Fibroblast of skin of scalp (primary cell): ENCODE measurements at regions not wholly inside any gene's neighbourhood (a gene's known extent, or its start where the extent isn't known, plus 50 kb on each side); places are given as distances from the start of the nearest gene placed in this dataset.
A peak's percentile ranks its signal among the peaks of the same experiment; 100 is the strongest.

Experiments
- DNase-seq: peaks from one replicate; pipeline ENCODE4 v3.0.0-alpha.2; 2013

DNA sequence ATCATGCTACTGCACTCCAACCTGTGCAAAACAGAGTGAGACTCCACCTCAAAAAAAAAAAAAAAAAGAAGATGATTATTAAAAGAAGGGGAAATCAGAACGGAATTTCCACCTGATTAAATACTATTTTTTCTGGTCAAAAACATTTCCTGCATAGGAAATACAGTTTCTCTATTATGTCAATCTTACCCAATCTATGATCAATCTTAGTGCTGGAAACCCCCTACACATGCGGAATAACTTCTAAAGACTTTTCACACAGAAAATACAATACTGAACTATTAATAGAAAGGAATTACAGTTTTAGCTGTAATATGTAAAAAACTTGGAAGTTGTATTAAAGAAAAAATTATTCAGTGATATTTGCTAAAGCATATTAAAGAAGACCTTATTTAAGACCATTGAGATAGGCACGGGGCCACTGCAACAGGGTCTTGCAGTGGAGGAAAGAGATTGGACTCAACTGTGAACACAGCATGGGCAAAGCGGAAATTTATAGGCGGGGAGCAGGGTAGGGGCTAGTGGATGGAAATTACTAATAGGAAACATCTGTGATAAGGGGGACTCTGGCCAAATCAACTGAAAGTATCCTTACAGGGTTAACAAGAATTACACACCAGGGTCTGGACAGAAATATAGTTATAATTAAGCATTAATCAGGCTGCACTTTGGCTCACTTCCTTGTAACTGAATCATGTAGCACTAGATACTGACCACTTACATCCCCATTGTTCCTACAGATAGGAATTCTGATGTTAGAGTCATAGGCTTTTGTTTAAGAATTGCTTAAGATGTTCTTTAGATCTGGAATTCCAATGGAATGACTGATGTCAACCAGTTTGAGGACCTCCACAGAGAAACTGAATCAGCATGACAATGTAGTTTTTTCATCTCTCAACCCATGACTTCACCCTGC is 411.5 kb upstream of the DDI1 start:
- peak; percentile 96 for DNase-seq

DNA sequence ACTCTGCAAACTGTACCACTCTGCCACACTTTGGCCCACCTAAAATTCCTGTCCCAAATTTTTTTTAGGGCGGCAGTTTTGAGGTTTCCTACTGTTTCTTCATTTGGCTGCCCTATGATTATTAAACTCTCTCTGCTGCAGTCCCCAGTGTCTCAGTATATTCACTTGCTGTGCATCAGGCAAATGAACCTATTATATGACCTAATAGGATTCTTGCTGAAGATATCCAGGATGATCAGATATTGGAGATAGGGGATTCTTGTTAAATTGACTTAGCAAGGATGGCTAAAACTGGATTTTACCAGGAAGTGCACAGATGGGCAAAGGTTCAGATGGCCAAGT is 410.8 kb upstream of the DDI1 start:
- DNase-seq: no peak

DNA sequence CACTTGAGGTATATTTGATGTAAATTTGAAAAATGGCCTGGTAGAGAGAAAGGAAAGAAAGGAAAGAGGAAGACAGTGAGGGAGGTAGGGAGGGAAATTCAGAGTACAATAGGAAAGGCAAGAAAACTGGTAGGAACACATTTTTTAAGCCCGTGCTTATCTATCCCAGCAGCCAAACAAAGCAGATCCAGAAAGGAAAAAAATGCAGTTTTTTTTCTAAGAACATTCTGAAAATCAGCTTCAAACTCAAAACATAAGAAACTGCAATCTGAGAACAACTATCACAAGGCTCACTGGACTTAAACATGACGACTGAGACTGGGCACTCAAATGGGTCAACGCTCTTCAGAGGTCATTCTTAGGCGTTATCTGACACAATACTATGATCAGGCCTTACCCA is 408.3 kb upstream of the DDI1 start:
- DNase-seq: no peak

DNA sequence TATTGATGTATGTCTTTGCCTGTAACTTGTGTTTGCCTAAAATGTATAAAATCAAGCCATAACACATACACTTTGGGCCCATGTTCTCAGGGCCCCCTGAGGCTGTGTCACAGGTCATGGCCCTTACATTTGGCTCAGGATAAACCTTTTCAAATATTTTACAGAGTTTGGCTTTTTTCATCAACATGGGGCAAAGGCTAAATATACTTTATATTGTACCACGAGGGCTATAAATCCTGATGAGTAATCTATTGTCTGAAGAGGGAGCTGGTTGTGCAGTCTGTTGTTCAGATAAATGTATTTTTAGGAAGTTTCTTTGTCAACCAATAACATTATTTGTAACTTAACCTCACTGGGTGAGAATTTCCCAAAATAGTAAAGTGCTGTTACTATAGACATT is 404.6 kb upstream of the DDI1 start:
- no peak for DNase-seq

DNA sequence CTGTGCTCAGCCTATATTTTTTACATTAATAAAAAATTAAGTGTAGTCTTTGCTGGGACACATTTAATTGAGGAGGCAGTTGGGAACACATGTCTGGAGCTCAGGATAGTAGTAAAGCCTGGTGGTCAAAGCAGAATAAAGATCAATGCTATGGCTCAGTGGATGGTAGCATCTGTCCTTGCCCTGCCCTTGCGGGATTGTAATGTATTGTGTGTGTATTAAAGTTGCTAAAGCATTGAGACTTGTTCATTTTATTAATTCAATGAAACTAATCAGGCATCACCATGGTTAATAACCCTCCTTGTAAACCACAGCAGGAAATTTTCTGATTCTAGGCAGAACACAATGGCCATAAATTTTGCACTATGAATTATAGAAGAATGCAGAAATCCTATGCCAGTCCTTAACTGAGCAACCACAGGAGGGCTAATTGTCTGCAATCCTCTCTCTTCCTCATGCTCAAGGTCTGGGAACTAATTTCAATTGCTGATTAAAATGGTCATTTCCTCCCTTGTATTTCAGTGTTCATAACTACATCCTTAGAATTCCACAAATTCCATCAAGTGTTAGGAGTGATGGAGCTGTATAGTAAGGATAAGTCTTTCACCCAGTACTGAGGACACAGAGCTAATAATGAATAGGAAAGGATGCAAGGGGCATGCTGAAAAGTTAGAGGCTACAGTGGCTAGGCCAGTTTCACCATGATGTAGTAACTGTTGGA is 403.2 kb upstream of the DDI1 start:
- DNase-seq: peak; percentile 90

DNA sequence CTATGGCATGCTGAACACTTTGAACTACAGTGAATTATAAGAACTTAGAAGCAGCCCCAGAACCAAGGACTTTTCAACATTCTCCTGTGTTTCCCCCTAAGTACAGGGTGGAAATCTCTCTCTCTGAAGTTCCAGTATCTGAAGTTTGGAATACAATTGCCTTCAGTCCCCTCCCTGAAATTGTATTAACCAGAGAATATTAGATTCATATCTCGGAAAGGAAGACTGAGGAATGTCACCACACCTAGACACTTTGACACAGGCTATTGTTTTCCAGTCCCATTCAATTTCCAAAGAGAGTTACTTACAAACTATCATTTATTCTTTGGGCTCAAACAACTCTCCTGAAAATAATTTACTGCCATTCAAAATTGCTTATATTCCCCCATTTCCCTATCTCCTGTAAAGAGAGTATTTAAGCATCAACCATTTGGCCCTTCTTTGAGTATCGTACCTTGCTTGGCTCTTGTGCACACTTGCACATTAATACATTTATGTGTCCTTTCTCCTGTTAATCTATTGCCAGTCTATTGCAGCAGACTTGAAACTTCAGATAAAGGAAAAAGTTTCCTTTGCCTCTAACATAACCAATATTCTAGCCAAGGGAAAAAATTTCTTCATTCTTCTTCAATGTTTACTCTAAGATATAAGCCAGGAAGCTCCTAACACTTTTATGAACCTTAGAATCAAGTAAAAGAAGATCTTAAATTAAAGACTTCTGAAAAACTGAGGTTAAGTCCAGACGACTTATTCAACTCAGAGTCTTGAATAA is 402.4 kb upstream of the DDI1 start:
- no peak for DNase-seq

DNA sequence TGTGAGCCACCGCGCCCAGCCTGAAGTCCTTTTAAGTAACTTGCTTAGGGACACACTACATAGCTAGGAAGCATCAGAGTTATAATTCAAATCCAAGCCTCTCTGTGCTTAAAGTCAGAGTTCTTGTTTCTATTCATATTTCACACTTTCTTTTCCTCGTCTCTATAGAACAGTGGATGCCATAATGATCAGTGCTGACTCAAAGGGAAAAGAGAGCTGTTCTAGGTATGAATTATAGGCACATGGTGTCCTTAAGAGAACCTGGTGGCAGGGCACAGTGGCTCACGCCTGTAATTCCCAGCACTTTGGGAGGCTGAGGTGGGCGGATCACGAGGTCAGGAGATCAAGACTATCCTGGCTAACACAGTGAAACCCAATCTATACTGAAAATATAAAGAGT is 400.2 kb upstream of the DDI1 start:
- no peak for DNase-seq

DNA sequence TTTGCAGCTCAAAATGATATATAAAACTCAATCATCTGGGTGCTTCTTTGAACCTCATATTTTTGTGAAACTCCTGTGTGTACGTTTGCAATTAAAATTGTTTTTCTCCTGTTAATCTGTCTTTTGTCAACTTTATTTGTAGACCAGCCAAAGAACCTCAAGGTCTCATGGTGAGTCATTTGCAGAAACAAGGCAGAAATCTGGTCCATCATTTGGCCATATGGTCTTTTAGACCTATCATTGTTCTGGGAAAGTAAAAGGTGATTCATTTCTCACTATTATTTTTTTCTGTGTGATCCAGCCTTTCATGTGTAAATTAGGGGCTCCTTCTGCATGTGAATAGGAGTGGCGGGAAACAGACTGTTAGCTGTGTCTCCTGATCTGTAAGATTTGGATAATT is 399.1 kb upstream of the DDI1 start:
- DNase-seq: no peak

DNA sequence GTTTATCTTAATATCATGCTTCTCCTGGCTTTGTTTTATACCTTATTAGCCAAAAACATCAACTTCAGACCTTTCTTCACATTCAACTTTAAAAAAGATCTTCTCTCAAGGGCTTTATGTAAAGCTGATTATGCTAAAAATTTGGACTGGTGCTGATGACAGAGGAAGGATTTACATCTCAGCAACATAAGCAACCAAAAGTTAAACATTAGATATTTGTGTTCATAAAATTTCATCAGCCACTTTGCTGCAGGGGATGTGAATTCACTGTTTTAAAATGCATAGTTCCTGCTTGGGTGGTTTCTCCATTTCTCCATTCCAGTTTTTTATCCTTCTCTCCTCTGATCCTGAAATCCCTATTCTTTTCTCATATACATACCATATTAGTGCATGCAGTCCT is 398.6 kb upstream of the DDI1 start:
- peak; percentile 40 for DNase-seq

DNA sequence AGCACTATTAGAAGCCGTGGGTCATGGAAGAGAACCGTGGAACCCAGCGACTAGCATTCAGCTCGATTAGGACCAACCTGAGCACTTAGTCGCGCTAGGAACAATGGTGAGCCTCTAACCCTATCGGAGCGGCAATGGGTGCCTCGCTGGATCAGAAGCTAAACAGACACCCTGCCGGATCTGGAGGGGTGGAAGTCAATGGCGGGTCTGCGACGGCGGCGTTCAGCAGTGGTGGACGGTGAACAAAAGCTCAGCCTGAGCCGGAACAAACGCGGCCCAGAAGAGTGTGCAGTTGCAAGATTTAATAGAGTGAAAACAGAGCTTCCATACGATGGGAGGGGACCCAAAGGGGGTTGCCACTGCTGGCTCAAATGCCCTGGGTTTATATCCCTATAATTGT is 391.8 kb upstream of the DDI1 start:
- DNase-seq: no peak

DNA sequence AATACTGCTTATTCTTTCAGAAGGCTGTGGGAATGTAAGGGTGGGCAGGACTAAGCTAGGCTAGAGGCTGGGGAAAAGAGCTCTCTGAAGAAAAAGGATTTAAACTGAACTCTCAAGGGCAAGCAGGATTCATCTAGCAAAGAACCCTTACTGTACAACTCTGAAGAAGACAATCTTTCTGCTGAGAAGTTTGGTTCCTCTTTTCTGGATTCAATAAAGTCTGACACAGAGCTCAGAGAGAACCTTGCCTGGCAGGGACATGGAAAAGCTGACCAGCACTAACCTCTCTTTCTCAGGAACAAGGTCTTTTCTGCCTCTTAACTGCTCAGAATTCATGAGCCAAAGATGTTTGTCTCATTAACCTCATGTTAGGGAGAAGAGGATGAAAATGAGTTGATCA is 388.4 kb upstream of the DDI1 start:
- no peak for DNase-seq

DNA sequence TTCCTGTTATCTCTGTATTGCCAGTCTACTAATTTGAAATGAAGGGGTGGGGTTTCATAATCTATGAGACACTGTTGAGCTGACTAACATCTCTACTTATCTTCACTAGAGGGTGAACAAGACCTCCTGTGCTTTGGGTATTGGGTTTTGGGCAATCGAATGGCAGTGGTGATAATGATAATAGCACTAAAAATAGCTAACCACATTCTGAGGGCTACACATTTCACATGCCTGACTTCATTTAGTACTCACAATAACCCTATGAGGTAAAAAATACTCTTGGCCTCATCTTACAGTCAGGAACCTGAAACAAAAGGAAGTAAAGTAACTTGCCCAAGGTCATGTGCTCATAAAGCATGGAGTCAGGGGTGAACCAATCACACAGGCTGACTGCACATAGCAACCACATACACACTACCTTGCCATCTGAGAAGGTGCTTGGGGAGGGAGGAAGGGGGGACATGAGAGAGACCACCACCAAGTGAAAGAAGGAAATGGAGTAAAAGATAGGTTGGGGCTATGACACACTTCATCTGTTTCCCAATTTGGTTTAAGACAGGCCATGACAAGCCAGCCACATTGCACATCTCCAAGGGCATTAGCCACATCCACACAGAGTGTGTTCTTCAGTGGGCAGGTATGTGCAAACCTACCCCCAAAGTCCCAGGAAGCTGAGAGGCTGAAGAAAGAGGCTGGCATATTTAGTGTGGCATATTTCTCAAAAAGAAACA is 387.6 kb upstream of the DDI1 start:
- DNase-seq: peak; percentile 38

DNA sequence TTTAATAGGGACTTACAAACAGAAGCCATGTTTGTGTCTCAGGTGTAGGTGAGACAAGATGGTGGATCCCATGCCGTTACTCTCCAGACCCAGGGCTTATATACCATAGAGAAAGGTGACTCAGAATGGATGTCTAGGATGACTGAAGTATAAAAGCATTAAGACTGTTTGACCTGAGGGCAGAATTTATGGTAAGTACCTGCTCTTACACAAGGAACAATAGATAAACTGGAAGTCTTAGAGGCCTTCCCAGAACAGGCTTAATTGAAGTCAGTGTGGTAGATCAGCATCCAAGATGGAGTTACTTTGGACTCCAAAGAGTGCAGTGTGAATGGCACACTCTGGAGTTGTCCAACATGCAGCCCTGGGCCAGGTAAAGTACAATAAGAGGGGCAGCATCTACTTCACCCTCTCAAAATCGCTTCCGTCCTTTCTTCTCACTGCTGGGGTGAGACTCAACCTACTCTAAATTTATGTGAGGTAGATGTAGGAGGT is 387.0 kb upstream of the DDI1 start:
- no peak for DNase-seq

DNA sequence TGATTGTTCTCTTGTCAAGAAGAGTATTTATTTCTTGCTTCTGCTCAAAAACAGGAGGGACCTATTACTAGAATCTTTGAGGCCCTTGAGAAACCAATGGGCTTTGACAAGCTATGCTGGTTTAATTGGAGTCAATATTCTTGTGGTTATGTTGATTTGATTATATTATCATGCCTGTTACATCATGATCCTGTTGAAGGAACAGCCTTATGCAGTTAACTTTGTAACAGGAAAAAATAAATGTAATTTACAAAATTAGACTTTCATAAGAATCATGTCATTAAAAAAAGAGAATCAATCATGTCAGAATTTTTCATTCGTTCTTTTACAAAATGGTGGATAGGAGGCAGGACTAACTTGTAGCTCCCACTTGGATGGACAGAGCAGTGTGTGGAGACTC is 386.1 kb upstream of the DDI1 start:
- no peak for DNase-seq

DNA sequence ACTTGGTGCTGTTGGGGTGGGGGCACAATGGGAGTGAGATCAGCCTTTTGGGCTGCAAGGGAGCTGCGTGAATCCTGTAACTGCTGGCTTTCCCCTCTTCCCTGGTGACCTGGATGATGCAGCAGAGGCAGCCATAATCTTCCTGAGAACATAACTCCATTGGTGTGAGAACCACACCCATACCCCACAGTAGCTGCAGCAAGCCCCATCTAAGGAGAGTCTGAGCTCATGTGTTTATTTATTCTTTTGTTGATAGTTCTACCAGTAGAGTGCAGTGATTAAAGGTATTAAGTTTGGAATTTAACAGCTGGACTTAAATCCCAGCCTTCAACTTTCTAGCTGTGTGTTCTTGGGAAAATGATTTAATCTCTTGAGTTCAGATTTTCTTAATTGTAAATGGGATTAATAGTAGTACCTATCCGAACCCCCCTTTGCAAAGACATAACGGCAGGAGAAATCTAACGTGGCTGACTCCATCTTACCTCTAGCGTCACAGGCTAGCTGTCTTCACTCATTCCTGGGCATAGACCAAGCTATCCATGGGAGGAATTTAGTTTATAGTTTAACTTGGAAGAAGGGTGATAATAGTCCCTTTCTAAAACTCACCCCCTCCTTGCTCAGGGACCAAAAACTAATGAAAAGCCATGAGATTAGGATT is 385.0 kb upstream of the DDI1 start:
- no peak for DNase-seq

DNA sequence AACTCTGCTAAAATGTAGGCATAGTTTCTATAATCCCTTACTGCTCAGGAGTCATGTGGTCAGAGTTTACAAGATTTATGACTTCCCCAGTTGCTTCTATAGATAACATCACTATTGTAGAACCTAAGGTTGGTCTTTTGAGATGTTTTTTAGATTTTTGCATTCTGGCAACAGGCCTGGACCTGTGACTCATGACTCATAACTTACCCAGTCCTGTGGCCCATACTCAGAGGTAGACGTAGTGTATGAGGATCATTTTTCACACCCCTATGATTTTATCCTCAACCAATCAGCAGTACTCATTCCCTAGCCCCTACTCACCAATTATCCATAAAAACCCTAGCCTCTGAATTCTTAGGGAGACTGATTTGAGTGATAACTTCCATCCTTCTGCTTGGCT is 384.4 kb upstream of the DDI1 start:
- no peak for DNase-seq

DNA sequence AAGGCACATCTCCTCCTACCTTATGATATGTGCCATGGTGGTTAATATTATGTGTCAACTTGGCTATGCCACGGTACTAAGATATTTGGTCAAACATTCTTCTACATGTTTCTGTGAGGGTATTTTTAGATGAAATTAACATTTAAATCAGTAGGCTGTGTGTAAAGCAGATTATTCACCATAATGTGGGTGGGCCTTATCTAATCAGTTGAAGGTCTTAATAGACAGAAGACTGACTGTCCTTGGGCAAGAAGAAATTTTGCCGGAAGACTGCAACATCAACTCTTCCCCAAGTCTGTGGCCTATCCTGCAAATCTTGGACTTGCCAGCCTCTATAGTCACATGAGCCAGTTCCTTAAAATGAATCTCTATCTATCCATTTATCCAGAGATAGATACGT is 380.1 kb upstream of the DDI1 start:
- DNase-seq: no peak

DNA sequence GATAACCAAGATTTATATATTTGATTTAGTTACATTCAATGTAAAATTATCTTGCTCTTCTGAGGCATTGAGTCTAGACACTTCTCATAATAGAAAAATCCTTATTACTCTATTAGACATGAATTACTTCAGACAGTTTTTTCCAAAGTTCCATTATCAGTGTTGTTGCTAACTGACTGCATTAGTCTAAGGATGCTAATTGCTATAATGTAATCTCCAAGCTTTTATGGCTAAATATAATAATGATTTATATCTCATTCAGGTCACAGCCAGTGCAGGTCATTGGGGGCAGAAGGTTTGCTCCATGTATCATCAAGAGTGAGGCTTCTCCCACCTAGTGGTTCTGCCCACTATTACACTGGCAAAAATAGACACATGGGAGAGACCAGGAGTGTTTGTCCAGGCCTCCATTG is 377.2 kb upstream of the DDI1 start:
- peak; percentile 20 for DNase-seq

DNA sequence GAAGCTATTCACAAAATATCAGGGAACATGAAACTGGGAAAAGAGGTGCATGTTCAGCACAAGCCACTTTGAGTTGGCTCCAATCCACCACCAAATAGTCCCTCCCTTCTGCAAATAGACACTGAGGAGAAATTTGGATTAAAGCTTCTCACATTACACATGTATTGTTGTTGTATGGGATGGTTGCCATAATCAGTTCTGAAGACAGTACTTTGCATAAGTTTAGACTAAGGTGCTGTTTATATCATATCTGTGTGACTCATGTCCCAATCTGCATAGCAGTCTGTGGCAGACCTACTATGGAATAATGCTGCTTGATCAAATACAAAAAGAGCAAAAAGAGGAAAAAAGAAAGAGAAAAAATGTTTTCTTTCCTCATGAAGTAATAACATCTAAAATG is 376.7 kb upstream of the DDI1 start:
- DNase-seq: no peak

DNA sequence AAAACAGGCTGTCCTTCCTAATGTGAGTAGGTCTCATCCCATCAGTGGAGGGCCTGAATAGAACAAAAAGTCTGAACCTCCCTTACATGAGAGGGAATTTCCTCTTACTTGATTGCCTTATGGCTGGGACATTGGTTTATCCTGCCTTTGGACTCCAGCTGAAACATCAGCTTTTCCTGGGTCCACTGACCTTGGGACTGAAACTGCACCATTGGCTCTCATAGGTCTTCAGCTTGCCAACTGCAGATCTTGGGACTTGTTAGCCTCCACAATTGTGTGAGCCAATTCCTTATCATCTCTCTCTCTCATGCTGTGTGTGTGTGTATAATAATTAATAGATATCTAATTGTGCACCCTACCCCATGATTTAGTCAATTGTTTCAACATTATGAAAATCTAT is 375.3 kb upstream of the DDI1 start:
- no peak for DNase-seq

DNA sequence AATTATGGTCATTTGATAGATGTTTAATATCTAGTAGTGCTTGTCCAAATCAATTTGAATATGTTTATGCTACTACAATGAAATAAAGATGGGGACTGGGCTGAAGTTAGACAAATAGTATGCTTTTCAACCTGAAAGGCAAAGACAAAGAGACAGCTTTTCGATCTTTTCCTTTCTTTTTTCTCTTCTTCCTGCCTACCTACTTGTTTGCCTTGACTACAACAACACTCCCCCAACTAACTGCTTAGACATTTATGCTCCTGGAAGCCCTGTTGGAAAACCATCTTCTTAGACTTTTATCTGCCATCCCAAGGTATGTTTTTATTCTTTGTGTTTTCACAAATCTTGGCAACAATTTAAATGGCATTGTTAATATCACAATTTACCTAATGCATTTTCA is 374.4 kb upstream of the DDI1 start:
- no peak for DNase-seq

DNA sequence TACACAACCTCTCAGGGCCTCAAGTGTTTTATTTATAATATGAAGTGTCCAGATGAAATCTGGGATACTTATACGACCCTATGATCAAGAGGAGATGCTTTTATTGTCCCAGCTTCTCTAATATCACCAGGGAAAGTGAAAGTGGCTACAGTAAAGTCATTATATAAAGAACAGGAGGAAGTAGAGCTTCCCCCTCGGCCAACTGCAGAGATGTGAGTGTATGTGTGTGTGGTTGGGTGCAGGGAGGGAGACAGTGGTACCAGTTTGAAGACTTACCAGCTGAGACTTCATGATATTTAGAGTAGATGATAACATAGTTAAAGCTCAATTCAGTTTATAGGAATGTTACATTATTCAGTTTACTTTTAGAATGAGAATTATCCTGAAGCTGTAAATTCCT is 373.6 kb upstream of the DDI1 start:
- DNase-seq: no peak
